ENCODE measurements at regions not wholly inside any gene's neighbourhood (a gene's known extent, or its start where the extent isn't known, plus 50 kb on each side); places are given as distances from the start of the nearest gene placed in this dataset.

DNA sequence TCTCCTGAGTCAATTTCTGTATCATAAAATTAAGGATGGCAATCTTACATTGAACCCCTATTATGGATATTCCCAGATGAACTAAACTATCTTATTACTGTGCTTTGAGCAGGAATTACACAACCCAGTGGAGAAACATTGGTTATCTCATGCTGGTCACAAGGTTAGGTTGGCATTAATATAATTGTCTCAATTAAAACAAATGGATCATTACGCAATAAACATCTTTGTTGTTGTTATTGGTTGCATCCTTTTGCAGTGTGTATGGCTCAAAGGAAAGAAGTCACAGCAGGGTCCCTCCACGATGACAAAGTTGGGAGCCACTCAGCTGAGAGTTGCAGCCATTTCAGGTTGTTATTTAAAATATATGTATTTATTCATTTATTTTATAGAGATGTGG lies 297.0 kb upstream of the KLF4 start:
- Histone ChIP-seq H4K20me1 (ENCODE audit: insufficient read depth, low read length) (no peaks in the 10 kb centered on the region), H3K79me2 (ENCODE audit: low read length) (no peaks in the 10 kb centered on the region), H3K4me3 (ENCODE audit: low read length) (no peak overlapping the region), H3K36me3 (replicated peaks; ENCODE audit: low read depth, low read length) (no peaks in the 10 kb centered on the region), H3K4me1 (ENCODE audit: low read length) (no peaks in the 10 kb centered on the region), H3K27me3 (ENCODE audit: low read depth, low read length) (no peaks in the 10 kb centered on the region), H3K4me2 (ENCODE audit: low read length) (no peak overlapping the region), H3K9me3 (ENCODE audit: insufficient read depth, low read length) (no peaks in the 10 kb centered on the region), H2AFZ (ENCODE audit: low read depth, low read length) (no peak overlapping the region), H3K9ac (ENCODE audit: low read length) (no peak overlapping the region), H3K27ac (ENCODE audit: low read length) (no peak overlapping the region)
- TF ChIP-seq CTCF (IDR thresholded peaks at IDR 0.05; ENCODE audit: low read depth, low read length) (no peak), EZH2phosphoT487 (IDR thresholded peaks at IDR 0.05; ENCODE audit: low read depth) (no peak)

GRCh38 chr9:107784235-107784958 lies 294.8 kb upstream of the KLF4 start:
- no peaks in the 10 kb centered on the region for H3K27me3 ChIP-seq (ENCODE audit: low read depth, low read length)
- no peaks in the 10 kb centered on the region for H4K20me1 ChIP-seq (ENCODE audit: insufficient read depth, low read length)
- H2AFZ ChIP-seq (ENCODE audit: low read depth, low read length) = no peak overlapping the region
- TF ChIP-seq CTCF (IDR thresholded peaks at IDR 0.05; ENCODE audit: low read depth, low read length) = no peak
- no peak for TF ChIP-seq EZH2phosphoT487 (IDR thresholded peaks at IDR 0.05; ENCODE audit: low read depth)
- no peak overlapping the region for H3K4me3 ChIP-seq (ENCODE audit: low read length)
- H3K9me3 ChIP-seq (ENCODE audit: insufficient read depth, low read length) = no peaks in the 10 kb centered on the region
- no peak overlapping the region for H3K27ac ChIP-seq (ENCODE audit: low read length)
- H3K36me3 ChIP-seq (replicated peaks; ENCODE audit: low read depth, low read length) = no peaks in the 10 kb centered on the region
- H3K9ac ChIP-seq (ENCODE audit: low read length) = no peak overlapping the region
- no peaks in the 10 kb centered on the region for H3K79me2 ChIP-seq (ENCODE audit: low read length)
- no peak overlapping the region for H3K4me2 ChIP-seq (ENCODE audit: low read length)
- H3K4me1 ChIP-seq (ENCODE audit: low read length) = no peaks in the 10 kb centered on the region

DNA sequence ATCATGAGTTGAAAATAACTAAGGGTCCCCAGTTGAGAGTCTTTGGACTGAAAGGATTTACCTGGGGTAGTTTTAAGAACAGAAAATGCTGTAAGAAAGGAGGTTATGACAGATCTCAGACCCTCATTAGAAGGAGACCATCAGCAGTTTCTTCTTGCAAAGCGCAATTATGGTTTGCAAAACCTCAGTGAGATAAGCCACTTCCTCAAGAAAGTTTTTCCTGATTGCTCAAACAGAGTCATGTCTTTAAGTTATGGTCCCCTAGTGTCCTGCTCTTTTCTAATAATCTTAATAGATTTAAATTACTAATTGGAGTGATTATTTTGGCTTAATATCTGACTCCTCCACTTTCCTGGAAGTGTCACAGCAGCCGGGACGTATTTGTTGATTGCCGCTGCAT lies 293.2 kb upstream of the KLF4 start:
- Histone ChIP-seq H3K27me3 (ENCODE audit: low read depth, low read length) (no peaks in the 10 kb centered on the region), H3K36me3 (replicated peaks; ENCODE audit: low read depth, low read length) (no peaks in the 10 kb centered on the region), H3K9ac (ENCODE audit: low read length) (no peak overlapping the region), H2AFZ (ENCODE audit: low read depth, low read length) (no peak overlapping the region), H3K4me2 (ENCODE audit: low read length) (no peak overlapping the region), H3K9me3 (ENCODE audit: insufficient read depth, low read length) (no peaks in the 10 kb centered on the region), H3K4me1 (ENCODE audit: low read length) (no peaks in the 10 kb centered on the region), H4K20me1 (ENCODE audit: insufficient read depth, low read length) (no peaks in the 10 kb centered on the region), H3K4me3 (ENCODE audit: low read length) (no peak overlapping the region), H3K27ac (ENCODE audit: low read length) (no peak overlapping the region), H3K79me2 (ENCODE audit: low read length) (no peaks in the 10 kb centered on the region)
- TF ChIP-seq EZH2phosphoT487 (IDR thresholded peaks at IDR 0.05; ENCODE audit: low read depth) = no peak
- no peak for TF ChIP-seq CTCF (IDR thresholded peaks at IDR 0.05; ENCODE audit: low read depth, low read length)

GRCh38 chr9:107782381-107782780 lies 292.8 kb upstream of the KLF4 start:
- Histone ChIP-seq H3K27ac (ENCODE audit: low read length) (no peak overlapping the region), H3K27me3 (ENCODE audit: low read depth, low read length) (no peaks in the 10 kb centered on the region), H3K4me3 (ENCODE audit: low read length) (no peak overlapping the region), H3K9ac (ENCODE audit: low read length) (no peak overlapping the region), H4K20me1 (ENCODE audit: insufficient read depth, low read length) (no peaks in the 10 kb centered on the region), H3K4me2 (ENCODE audit: low read length) (no peak overlapping the region), H3K79me2 (ENCODE audit: low read length) (no peaks in the 10 kb centered on the region), H3K36me3 (replicated peaks; ENCODE audit: low read depth, low read length) (no peaks in the 10 kb centered on the region), H3K9me3 (ENCODE audit: insufficient read depth, low read length) (no peaks in the 10 kb centered on the region), H2AFZ (ENCODE audit: low read depth, low read length) (no peak overlapping the region), H3K4me1 (ENCODE audit: low read length) (no peaks in the 10 kb centered on the region)
- TF ChIP-seq EZH2phosphoT487 (IDR thresholded peaks at IDR 0.05; ENCODE audit: low read depth) (no peak), CTCF (IDR thresholded peaks at IDR 0.05; ENCODE audit: low read depth, low read length) (no peak)
